Keratinocyte (primary cell): ENCODE measurements at regions not wholly inside any gene's neighbourhood (a gene's known extent, or its start where the extent isn't known, plus 50 kb on each side); places are given as distances from the start of the nearest gene placed in this dataset.

Source experiments
- CTCF ChIP-seq, 3 experiments: IDR thresholded peaks in 1 of 3; conservative IDR thresholded peaks in 1 of 3; optimal IDR thresholded peaks in 1 of 3; 2 replicates in 2 of 3; 3 replicates in 1 of 3; pipeline versions ENCODE3 to v1.5.1; 2011; ENCODE audit warnings: low read length in 3 of 3, mild to moderate bottlenecking in 3 of 3, moderate library complexity in 2 of 3, control low read depth in 1 of 3, inconsistent platforms in 1 of 3; ENCODE audit not compliant: insufficient read depth in 2 of 3; ENCODE audit errors: extremely low read depth in 1 of 3
- EZH2 ChIP-seq: IDR thresholded peaks from one replicate; pipeline ENCODE4 v1.6.1; 2012; ENCODE audit warnings: inconsistent platforms, mild to moderate bottlenecking, low read length, moderate library complexity

- TF ChIP-seq CTCF (optimal IDR thresholded peaks at IDR 0.05 in 1 of 3, IDR thresholded peaks at IDR 0.05 in 1 of 3, conservative IDR thresholded peaks at IDR 0.05 in 1 of 3; ENCODE audit: extremely low read depth in 1 of 3, insufficient read depth in 2 of 3, low read length in 3 of 3) (no peak), EZH2 (no peak)
Measured at GRCh38 chr18:40582105-40582504, 1372.9 kb upstream of the PIK3C3 start.
